IMR-90 (cell line): ENCODE measurements at regions not wholly inside any gene's neighbourhood (a gene's known extent, or its start where the extent isn't known, plus 50 kb on each side); places are given as distances from the start of the nearest gene placed in this dataset.

ENCODE experiments used
- ATAC-seq: fragments of 200-7000 bp; cut with Tn5 transposase; 2 replicates; pipeline ENCODE4 v1.9.1; 2020; ENCODE audit warnings: low read depth, mild to moderate bottlenecking, moderate library complexity
- BruUV-seq: library from RNA; stranded (reverse); fragments of 400-500 nt; replicated peaks from 2 replicates; lab custom pipeline; 2021; lab: Mats Ljungman, UMichigan
- CTCF ChIA-PET: fragments of 300-600 bp; formaldehyde crosslinking; extraction: SDS; loops from one replicate; lab custom pipeline; 2021; ENCODE audit warnings: antibody characterized with exemption; lab: Yijun Ruan, JAX
- POLR2A ChIA-PET: fragments of 300-600 bp; sonication (Branson Sonifier 250); formaldehyde crosslinking; loops from one replicate; lab custom pipeline; 2022; ENCODE audit warnings: antibody characterized with exemption; ENCODE audit not compliant: unreplicated experiment; lab: Charles Lee
- DNase-seq: peaks from one replicate; pipeline ENCODE4 v3.0.0; 2013
- H2AFZ ChIP-seq: replicated peaks from 2 replicates; pipeline ENCODE3; 2013; ENCODE audit warnings: low read length, mild to moderate bottlenecking; ENCODE audit not compliant: poor library complexity
- H2AK5ac ChIP-seq: 2 replicates; pipeline ENCODE4 v1.6.1; 2013; ENCODE audit warnings: low read depth, low read length, inconsistent platforms
- H2AK9ac ChIP-seq: replicated peaks from 2 replicates; pipeline ENCODE3; 2013; ENCODE audit warnings: mild to moderate bottlenecking, low read depth, low read length, moderate library complexity; ENCODE audit not compliant: poor library complexity
- H2BK120ac ChIP-seq: 2 replicates; pipeline ENCODE4 v1.6.1; 2013; ENCODE audit warnings: low read depth, low read length, inconsistent platforms
- H2BK15ac ChIP-seq: 3 replicates; pipeline ENCODE4 v1.6.1; 2013; ENCODE audit warnings: low read depth, low read length, inconsistent platforms
- H2BK20ac ChIP-seq: 2 replicates; pipeline ENCODE4 v1.6.1; 2013; ENCODE audit warnings: low read depth, mild to moderate bottlenecking, inconsistent platforms, low read length, moderate library complexity
- H2BK5ac ChIP-seq: 2 replicates; pipeline ENCODE4 v1.6.1; 2013; ENCODE audit warnings: mild to moderate bottlenecking, low read depth, low read length, inconsistent platforms; ENCODE audit not compliant: poor library complexity, severe bottlenecking
- H3K14ac ChIP-seq: replicated peaks from 2 replicates; pipeline ENCODE4 v1.6.1; 2013; ENCODE audit warnings: low read depth, low read length, inconsistent platforms
- H3K18ac ChIP-seq: 2 replicates; pipeline ENCODE4 v1.6.1; 2013; ENCODE audit warnings: low read depth, low read length, control low read depth
- H3K23ac ChIP-seq: 2 replicates; pipeline ENCODE4 v1.6.1; 2013; ENCODE audit warnings: low read depth, low read length, inconsistent platforms
- H3K27ac ChIP-seq: 2 replicates; pipeline ENCODE4 v1.5.1; 2013; ENCODE audit warnings: mild to moderate bottlenecking, control low read depth, low read length; ENCODE audit not compliant: insufficient read depth
- H3K27me3 ChIP-seq: 2 replicates; pipeline ENCODE4 v1.6.1; 2013; ENCODE audit warnings: low read length; ENCODE audit not compliant: control insufficient read depth, insufficient read depth
- H3K36me3 ChIP-seq: 2 replicates; pipeline ENCODE4 v1.6.1; 2013; ENCODE audit warnings: low read length, mixed read lengths; ENCODE audit not compliant: control insufficient read depth, insufficient read depth
- H3K4ac ChIP-seq: 2 replicates; pipeline ENCODE4 v1.6.1; 2013; ENCODE audit warnings: low read depth, low read length, inconsistent platforms
- H3K4me1 ChIP-seq: 2 replicates; pipeline ENCODE4 v1.6.1; 2013; ENCODE audit warnings: low read length, mixed read lengths; ENCODE audit not compliant: control insufficient read depth, insufficient read depth
- H3K4me2 ChIP-seq: 2 replicates; pipeline ENCODE4 v1.6.1; 2013; ENCODE audit warnings: low read depth, mild to moderate bottlenecking, control low read depth, low read length, moderate library complexity
- H3K4me3 ChIP-seq: 2 replicates; pipeline ENCODE4 v1.5.1; 2013; ENCODE audit warnings: low read depth, mild to moderate bottlenecking, control low read depth, low read length, moderate library complexity; ENCODE audit not compliant: insufficient read depth
- H3K56ac ChIP-seq: 2 replicates; pipeline ENCODE4 v1.6.1; 2013; ENCODE audit warnings: low read length, inconsistent platforms; ENCODE audit not compliant: insufficient read depth; ENCODE audit errors: extremely low read depth
- H3K79me1 ChIP-seq, 2 experiments: 2 replicates each; pipeline ENCODE4 v1.6.1; 2013; ENCODE audit warnings: low read length in 2 of 2, inconsistent platforms in 1 of 2, low read depth in 1 of 2
- H3K9ac ChIP-seq: 2 replicates; pipeline ENCODE4 v1.6.1; 2013; ENCODE audit warnings: low read depth, low read length, control low read depth
- H3K9me1 ChIP-seq: 2 replicates; pipeline ENCODE4 v1.6.1; 2013; ENCODE audit warnings: low read length, inconsistent platforms; ENCODE audit not compliant: insufficient read depth
- H3K9me3 ChIP-seq: 2 replicates; pipeline ENCODE4 v1.6.1; 2013; ENCODE audit warnings: low read length; ENCODE audit not compliant: control insufficient read depth, insufficient read depth
- H4K20me1 ChIP-seq: 2 replicates; pipeline ENCODE4 v1.6.1; 2013; ENCODE audit warnings: low read length, inconsistent platforms; ENCODE audit not compliant: insufficient read depth
- H4K5ac ChIP-seq: 2 replicates; pipeline ENCODE4 v1.6.1; 2013; ENCODE audit warnings: mild to moderate bottlenecking, low read depth, low read length, control low read depth
- H4K8ac ChIP-seq, 2 experiments: 2 replicates each; pipeline ENCODE4 v1.6.1; 2013; ENCODE audit warnings: low read depth in 2 of 2, low read length in 2 of 2, control low read depth in 1 of 2, inconsistent platforms in 1 of 2
- H4K91ac ChIP-seq: 2 replicates; pipeline ENCODE4 v1.6.1; 2013; ENCODE audit warnings: low read depth, low read length, inconsistent platforms; ENCODE audit not compliant: insufficient read depth
- BHLHE40 ChIP-seq: fragments of 150-350 bp; IDR thresholded peaks from 2 replicates; pipeline ENCODE4 v1.6.1; 2016; ENCODE audit warnings: mild to moderate bottlenecking, low read depth, low read length
- CEBPB ChIP-seq: IDR thresholded peaks from 2 replicates; pipeline ENCODE4 v1.6.1; 2012; ENCODE audit warnings: low read depth, low read length, improper control_type of control experiment
- CHD1 ChIP-seq: IDR thresholded peaks from 2 replicates; pipeline ENCODE4 v1.6.1; 2012; ENCODE audit warnings: low read depth, low read length, improper control_type of control experiment
- CTCF ChIP-seq: conservative IDR thresholded peaks from 2 replicates; pipeline ENCODE4 v1.5.1; 2012; ENCODE audit warnings: mild to moderate bottlenecking, low read depth, low read length, improper control_type of control experiment
- ELK1 ChIP-seq: fragments of 150-350 bp; IDR thresholded peaks from 2 replicates; pipeline ENCODE4 v1.6.1; 2016; ENCODE audit warnings: low read depth, mild to moderate bottlenecking, low read length, moderate library complexity, borderline replicate concordance
- FOS ChIP-seq: fragments of 150-350 bp; IDR thresholded peaks from 2 replicates; pipeline ENCODE4 v1.6.1; 2016; ENCODE audit warnings: low read depth, low read length
- MAFK ChIP-seq: IDR thresholded peaks from 2 replicates; pipeline ENCODE4 v1.6.1; 2012; ENCODE audit warnings: low read depth, low read length, improper control_type of control experiment
- MAZ ChIP-seq: IDR thresholded peaks from 2 replicates; pipeline ENCODE4 v1.6.1; 2012; ENCODE audit warnings: low read depth, mild to moderate bottlenecking, low read length, improper control_type of control experiment, moderate library complexity, borderline replicate concordance
- MXI1 ChIP-seq: IDR thresholded peaks from 2 replicates; pipeline ENCODE4 v1.6.1; 2012; ENCODE audit warnings: low read depth, mild to moderate bottlenecking, low read length, moderate library complexity, borderline replicate concordance
- NFE2L2 ChIP-seq: fragments of 150-350 bp; IDR thresholded peaks from 2 replicates; pipeline ENCODE4 v1.6.1; 2016; ENCODE audit warnings: low read depth, mild to moderate bottlenecking, low read length
- POLR2A ChIP-seq: IDR thresholded peaks from 2 replicates; pipeline ENCODE4 v1.6.1; 2012; ENCODE audit warnings: mild to moderate bottlenecking, low read depth, low read length
- RAD21 ChIP-seq: IDR thresholded peaks from 2 replicates; pipeline ENCODE4 v1.6.1; 2012; ENCODE audit warnings: low read length, improper control_type of control experiment
- RCOR1 ChIP-seq: IDR thresholded peaks from 2 replicates; pipeline ENCODE4 v1.6.1; 2012; ENCODE audit warnings: mild to moderate bottlenecking, low read length, improper control_type of control experiment; ENCODE audit not compliant: insufficient replicate concordance
- RFX5 ChIP-seq: IDR thresholded peaks from 2 replicates; pipeline ENCODE4 v1.8.0; 2012; ENCODE audit warnings: low read depth, mild to moderate bottlenecking, low read length, moderate library complexity
- SMC3 ChIP-seq: fragments of 150-350 bp; IDR thresholded peaks from 2 replicates; pipeline ENCODE4 v1.6.1; 2016; ENCODE audit warnings: low read depth, mild to moderate bottlenecking, antibody characterized with exemption, low read length, moderate library complexity
- USF2 ChIP-seq: fragments of 150-350 bp; IDR thresholded peaks from 2 replicates; pipeline ENCODE4 v1.6.1; 2017; ENCODE audit warnings: mild to moderate bottlenecking, antibody characterized with exemption, low read length, low read depth
- WGBS, 2 experiments: methylation state at CpG; one replicate each; pipeline versions ENCODE4 v1.1.5 to v1.1.7; 2013; ENCODE audit warnings: missing lambda C conversion rate in 2 of 2; ENCODE audit not compliant: insufficient read length in 1 of 2; ENCODE audit errors: extremely low coverage in 2 of 2; 5-methylcytosine and 5-hydroxymethylcytosine counted together
- dilution Hi-C: fragments of 300-500 bp; cut with HindIII; formaldehyde crosslinking; loops from one replicate; pipeline ENCODE4 v1.14.3; 2018; ENCODE audit warnings: low sequenced_read_pairs; ENCODE audit not compliant: unreplicated experiment
- in situ Hi-C: fragments of 300-500 bp; cut with MboI; formaldehyde crosslinking; loops from 3 replicates; pipeline ENCODE4 v1.14.3; 2019; ENCODE audit warnings: low sequenced_read_pairs, inconsistent platforms, mixed read lengths
- intact Hi-C: fragments of 100-400 bp; cut with micrococcal nuclease; formaldehyde crosslinking; loops from 2 replicates; pipeline ENCODE4 v1.10.0; 2022

- H3K4me2 ChIP-seq, result no peak overlapping the region
- H3K27ac ChIP-seq, result no peak overlapping the region
- no peak overlapping the region for H3K18ac ChIP-seq
- H2BK120ac ChIP-seq, result no peak overlapping the region
- H4K5ac ChIP-seq, result no peak overlapping the region
- no peak overlapping the region for H4K8ac ChIP-seq
- H2BK20ac ChIP-seq, result no peak overlapping the region
- no peaks in the 10 kb centered on the region for H3K27me3 ChIP-seq
- H3K56ac ChIP-seq, result no peak overlapping the region
- no peak for DNase-seq
- H2BK5ac ChIP-seq, result no peak overlapping the region
- BruUV-seq, result no TSS peak
- no CpG with 5 or more reads among the region's 2 CpGs for WGBS, 2 experiments
- dilution Hi-C loops, result no loop called here
- no peak overlapping the region for H3K4me3 ChIP-seq
- no peaks in the 10 kb centered on the region for H3K79me1 ChIP-seq
- in situ Hi-C loops, result no loop called here
- no peak overlapping the region for H2AK9ac ChIP-seq
- peaks cover 5% of the 10 kb centered on the region for H3K9me3 ChIP-seq
- no peak overlapping the region for H3K23ac ChIP-seq
- CTCF ChIA-PET, result interaction anchor here (0.6 kb wide), 1 partner anchor 181 kb away, joined by 3 read pairs; no protein-coding TSS in a partner anchor
- no peak overlapping the region for H2AFZ ChIP-seq
- no peaks in the 10 kb centered on the region for H3K4me1 ChIP-seq
- H4K91ac ChIP-seq, result no peak overlapping the region
- H3K4ac ChIP-seq, result no peak overlapping the region
- no peak for TF ChIP-seq ELK1
- TF ChIP-seq FOS, result no peak
- no peak for TF ChIP-seq SMC3
- TF ChIP-seq MXI1, result no peak
- no peak for TF ChIP-seq RAD21
- no peak for TF ChIP-seq BHLHE40
- TF ChIP-seq NFE2L2, result no peak
- no peak for TF ChIP-seq POLR2A
- TF ChIP-seq RFX5, result no peak
- no peak for TF ChIP-seq CTCF
- TF ChIP-seq CHD1, result no peak
- no peak for TF ChIP-seq RCOR1
- no peak for TF ChIP-seq CEBPB
- TF ChIP-seq MAFK, result no peak
- TF ChIP-seq USF2, result no peak
- TF ChIP-seq MAZ, result no peak
- H3K9me1 ChIP-seq, result no peaks in the 10 kb centered on the region
- no peak overlapping the region for H3K9ac ChIP-seq
- no peak overlapping the region for H2AK5ac ChIP-seq
- H3K36me3 ChIP-seq, result no peaks in the 10 kb centered on the region
- no peak for ATAC-seq
- intact Hi-C loops, result no loop called here
- no peak overlapping the region for H3K14ac ChIP-seq
- POLR2A ChIA-PET, result no interaction called here
- H4K20me1 ChIP-seq, result no peaks in the 10 kb centered on the region
- no peak overlapping the region for H2BK15ac ChIP-seq
These were observed 389.2 kb downstream of the CBLN2 start for GRCh38 chr18:72154926-72155325.
